ENCODE measurements at regions not wholly inside any gene's neighbourhood (a gene's known extent, or its start where the extent isn't known, plus 50 kb on each side); places are given as distances from the start of the nearest gene placed in this dataset.

DNA sequence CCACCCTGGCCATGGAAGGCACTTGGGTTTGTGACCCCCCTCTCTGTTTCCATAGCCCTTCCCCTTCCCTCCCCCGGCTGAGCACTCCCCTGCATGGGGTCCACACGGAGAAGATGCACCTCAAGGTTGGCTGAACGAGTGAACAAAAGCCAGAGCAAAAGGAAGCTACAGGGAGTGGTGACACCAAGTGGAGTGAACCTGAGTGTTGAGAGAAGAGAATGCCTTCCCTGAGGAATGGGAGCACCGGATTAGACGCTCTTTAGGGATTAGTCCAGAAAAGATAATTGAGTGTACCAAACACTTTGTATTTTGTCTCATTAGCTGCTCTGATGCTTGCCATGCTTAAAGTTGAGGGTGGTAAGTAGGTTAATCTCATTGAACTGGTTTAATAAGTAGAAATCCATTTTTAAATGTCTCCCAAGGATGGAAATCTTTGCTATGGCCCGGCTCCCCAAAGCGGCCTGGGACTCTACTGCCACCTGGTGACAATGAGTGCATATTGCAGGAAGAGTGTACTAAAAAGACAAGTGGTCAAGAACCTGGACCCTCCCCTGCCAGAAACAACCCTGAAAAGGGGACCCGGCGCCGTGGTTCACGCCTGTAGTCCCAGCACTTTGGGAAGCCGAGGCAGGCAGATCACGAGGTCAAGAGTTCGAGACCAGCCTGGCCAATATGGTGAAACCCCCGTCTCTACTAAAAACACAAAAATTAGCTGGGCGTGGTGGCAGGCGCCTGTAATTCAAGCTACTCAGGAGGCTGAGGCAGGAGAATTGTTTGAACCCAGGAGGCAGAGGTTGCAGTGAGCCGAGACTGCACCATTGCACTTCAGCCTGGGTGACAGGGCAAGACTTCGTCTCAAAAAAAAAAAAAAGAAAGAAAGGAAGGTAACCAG is 150.6 kb upstream of the ZC3H12A start:
- Mint-ChIP-seq H3K27ac (no peak overlapping the region), H3K27me3 (peaks cover 38% of the 10 kb centered on the region), H3K4me3 (ENCODE audit: low read depth) (no peak overlapping the region), H3K9me3 (ENCODE audit: low read depth) (no peaks in the 10 kb centered on the region), H3K36me3 (ENCODE audit: insufficient read depth) (no peaks in the 10 kb centered on the region), H3K4me1 (ENCODE audit: low read depth) (no peaks in the 10 kb centered on the region)
- DNase-seq (ENCODE audit: low spot score, unreplicated experiment): no peak
- TF ChIP-seq, protein P1, sequence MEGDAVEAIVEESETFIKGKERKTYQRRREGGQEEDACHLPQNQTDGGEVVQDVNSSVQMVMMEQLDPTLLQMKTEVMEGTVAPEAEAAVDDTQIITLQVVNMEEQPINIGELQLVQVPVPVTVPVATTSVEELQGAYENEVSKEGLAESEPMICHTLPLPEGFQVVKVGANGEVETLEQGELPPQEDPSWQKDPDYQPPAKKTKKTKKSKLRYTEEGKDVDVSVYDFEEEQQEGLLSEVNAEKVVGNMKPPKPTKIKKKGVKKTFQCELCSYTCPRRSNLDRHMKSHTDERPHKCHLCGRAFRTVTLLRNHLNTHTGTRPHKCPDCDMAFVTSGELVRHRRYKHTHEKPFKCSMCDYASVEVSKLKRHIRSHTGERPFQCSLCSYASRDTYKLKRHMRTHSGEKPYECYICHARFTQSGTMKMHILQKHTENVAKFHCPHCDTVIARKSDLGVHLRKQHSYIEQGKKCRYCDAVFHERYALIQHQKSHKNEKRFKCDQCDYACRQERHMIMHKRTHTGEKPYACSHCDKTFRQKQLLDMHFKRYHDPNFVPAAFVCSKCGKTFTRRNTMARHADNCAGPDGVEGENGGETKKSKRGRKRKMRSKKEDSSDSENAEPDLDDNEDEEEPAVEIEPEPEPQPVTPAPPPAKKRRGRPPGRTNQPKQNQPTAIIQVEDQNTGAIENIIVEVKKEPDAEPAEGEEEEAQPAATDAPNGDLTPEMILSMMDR (IDR thresholded peaks at IDR 0.05; ENCODE audit: unreplicated experiment): peak; percentile 72

DNA sequence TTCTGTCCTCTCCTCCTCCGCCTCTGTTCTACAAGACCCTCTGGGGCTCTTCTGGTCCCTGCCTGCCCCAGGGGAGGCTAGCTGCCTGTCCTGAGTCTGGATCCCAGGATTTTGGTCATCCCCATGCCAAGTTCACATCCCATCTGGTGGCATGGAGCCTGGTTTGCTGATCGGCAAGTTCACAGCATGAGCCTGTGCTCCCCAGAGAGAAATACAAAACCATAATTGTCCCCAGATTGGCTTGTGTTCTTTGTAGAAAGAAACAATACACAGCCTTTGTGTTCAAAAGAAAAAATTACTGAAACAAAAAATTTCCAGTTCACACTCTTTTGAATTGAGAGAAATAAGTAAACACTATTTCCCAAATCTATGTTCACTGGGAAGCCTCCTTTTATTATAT is 149.4 kb upstream of the ZC3H12A start:
- Mint-ChIP-seq H3K9me3 (ENCODE audit: low read depth) (no peaks in the 10 kb centered on the region), H3K4me1 (ENCODE audit: low read depth) (no peaks in the 10 kb centered on the region), H3K36me3 (ENCODE audit: insufficient read depth) (no peaks in the 10 kb centered on the region), H3K27me3 (peaks cover 32% of the 10 kb centered on the region), H3K4me3 (ENCODE audit: low read depth) (no peak overlapping the region), H3K27ac (no peak overlapping the region)
- TF ChIP-seq, protein P1 (IDR thresholded peaks at IDR 0.05; ENCODE audit: unreplicated experiment): no peak
- no peak for DNase-seq (ENCODE audit: low spot score, unreplicated experiment)

DNA sequence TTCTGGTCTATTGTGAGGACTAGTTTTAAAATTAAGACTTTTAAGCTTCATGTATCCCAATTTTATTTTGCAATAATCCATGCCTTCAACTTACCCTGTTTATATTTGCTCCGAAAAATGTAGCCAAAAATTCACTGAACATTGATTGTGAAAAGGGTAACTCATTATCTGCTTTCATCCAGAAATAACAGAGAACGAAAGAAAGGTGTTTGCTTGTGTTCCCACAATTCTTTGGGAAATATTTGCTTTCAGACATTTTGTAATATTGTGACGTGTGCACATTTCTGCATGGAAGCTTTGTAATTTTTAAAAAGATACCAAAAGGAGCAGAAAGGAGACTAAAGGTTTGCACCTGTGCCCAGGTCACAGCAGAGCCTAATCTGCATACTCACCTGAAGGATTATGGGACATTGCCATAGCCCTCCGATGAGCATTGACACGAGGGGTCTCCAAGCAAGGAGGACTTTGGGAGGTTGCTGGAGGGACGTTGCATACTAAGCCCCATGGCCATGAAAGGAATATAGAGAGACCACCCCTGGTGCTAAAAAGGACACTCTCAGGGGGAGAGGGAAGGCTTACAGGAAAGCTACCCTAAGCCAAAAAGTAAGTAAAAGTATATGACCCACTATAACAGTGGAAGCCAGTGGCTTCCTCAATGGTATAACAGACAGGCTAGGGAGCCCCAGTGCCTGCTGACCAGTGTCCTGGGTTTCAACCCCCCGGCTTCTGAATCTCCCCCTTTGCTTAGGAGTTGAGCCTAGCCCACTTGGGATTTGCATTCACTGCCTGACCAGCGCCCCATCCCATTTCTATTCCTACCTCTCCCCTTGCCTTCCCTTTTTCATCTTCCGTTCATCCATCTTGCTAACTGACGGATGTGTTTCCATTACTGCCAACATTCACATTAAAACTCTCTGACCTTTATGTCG is 148.6 kb upstream of the ZC3H12A start:
- Mint-ChIP-seq H3K4me3 (ENCODE audit: low read depth) (no peak overlapping the region), H3K27ac (no peak overlapping the region), H3K27me3 (peaks cover 34% of the 10 kb centered on the region), H3K4me1 (ENCODE audit: low read depth) (no peaks in the 10 kb centered on the region), H3K9me3 (ENCODE audit: low read depth) (no peaks in the 10 kb centered on the region), H3K36me3 (ENCODE audit: insufficient read depth) (no peaks in the 10 kb centered on the region)
- DNase-seq (ENCODE audit: low spot score, unreplicated experiment): no peak
- TF ChIP-seq, protein P1 (IDR thresholded peaks at IDR 0.05; ENCODE audit: unreplicated experiment): no peak

DNA sequence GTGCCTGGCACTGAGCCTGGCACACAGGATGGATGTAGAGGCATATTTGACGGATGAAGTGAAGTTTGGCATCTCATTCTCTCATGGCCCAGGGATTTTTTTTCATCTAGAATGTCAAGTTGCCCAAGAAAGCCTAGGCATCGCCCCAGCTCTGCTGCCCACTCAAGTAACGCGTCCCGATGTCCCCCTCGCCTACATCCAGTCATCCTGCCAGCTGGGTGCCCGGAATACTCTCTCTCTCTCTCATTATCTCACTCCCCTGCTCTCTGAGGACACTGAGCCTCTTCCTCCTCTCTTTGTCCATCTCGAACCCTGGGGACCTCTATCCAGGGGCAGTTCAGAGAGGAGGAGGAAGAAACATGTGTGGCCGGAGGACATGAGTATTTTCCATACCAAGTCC is 142.3 kb upstream of the ZC3H12A start:
- Mint-ChIP-seq H3K9me3 (ENCODE audit: low read depth) (no peaks in the 10 kb centered on the region), H3K4me1 (ENCODE audit: low read depth) (no peaks in the 10 kb centered on the region), H3K36me3 (ENCODE audit: insufficient read depth) (no peaks in the 10 kb centered on the region), H3K27me3 (peaks cover 41% of the 10 kb centered on the region), H3K27ac (no peak overlapping the region), H3K4me3 (ENCODE audit: low read depth) (no peak overlapping the region)
- no peak for DNase-seq (ENCODE audit: low spot score, unreplicated experiment)
- TF ChIP-seq, protein P1 (IDR thresholded peaks at IDR 0.05; ENCODE audit: unreplicated experiment): no peak

DNA sequence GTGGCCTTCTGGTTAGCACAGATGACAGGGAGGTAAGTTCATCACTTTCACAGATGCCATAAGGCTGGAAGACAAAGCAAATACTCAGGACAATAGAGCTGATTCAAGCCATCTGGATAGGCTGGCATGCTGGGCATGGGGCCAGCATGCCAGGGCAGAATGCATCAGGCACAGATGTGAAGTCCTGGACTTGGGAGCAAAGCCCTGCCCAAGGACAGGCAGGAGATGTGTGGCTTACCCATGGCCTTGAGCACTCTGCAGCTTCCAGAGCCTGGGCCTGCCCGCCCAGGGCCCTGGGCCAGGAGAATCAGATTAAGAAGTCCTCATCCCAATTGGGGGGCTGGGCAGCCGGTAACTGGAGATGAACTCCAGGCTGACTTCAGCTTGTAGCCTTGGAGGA is 135.7 kb upstream of the ZC3H12A start:
- Mint-ChIP-seq H3K4me3 (ENCODE audit: low read depth) (no peak overlapping the region), H3K4me1 (ENCODE audit: low read depth) (no peaks in the 10 kb centered on the region), H3K9me3 (ENCODE audit: low read depth) (no peaks in the 10 kb centered on the region), H3K36me3 (ENCODE audit: insufficient read depth) (no peaks in the 10 kb centered on the region), H3K27ac (no peak overlapping the region), H3K27me3 (peaks cover 28% of the 10 kb centered on the region)
- DNase-seq (ENCODE audit: low spot score, unreplicated experiment): no peak
- TF ChIP-seq, protein P1 (IDR thresholded peaks at IDR 0.05; ENCODE audit: unreplicated experiment): no peak
